HG03575 (cell line): ENCODE measurements at regions not wholly inside any gene's neighbourhood (a gene's known extent, or its start where the extent isn't known, plus 50 kb on each side); places are given as distances from the start of the nearest gene placed in this dataset.

Source experiments
- ATAC-seq: cut with Tn5 transposase; IDR thresholded peaks from one replicate; pipeline ENCODE4 v1.9.1; 2021; ENCODE audit not compliant: unreplicated experiment, insufficient number of reproducible peaks, low FRiP score; ENCODE audit errors: extremely low read depth

DNA sequence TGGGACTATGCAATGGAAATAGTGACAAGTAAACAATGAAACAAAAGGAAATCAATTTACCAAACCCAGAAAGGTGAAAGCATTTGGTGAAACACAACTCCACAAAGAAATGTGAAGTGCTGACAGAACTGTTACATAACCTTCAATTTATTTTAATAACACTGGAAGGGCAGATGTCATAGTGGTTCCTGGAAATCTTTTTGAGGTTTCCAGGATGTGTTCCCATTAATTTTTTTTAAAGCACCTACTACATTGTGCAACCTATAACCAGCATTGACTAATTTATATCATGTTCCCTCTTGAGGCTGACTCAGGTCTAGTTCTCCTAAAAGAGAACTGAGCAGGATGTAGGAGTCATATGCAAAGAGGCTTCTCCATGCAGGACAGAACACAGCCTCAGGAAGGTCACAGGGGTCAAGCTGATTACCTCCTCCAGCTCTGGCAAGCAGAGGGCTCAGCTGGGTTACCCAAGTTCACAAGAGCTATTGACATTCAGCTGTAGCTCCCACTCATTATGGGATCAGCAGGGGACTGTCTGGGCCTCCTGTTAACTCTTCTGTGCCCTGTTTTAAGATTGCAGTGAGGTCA is 157.1 kb upstream of the NRIP1 start:
- no peak for ATAC-seq

DNA sequence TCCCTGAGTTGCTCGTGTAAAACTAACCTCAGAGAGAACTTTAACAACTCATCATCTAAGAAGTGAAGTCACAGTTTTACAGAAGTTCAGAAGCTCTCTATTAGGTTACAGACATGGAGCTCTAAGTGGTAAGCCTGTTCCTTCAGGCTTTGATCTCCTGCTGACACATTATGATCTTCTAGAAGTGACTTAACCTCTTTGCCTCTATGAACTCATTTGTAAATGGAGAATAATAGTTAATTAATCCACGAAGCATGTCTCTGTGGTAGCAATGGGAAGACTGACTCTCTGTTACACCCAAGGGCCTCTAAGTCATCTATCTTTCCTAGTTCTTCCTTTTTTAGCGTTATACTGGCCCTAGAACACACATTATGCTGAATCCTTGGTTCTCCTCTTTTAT is 157.9 kb upstream of the NRIP1 start:
- no peak for ATAC-seq

DNA sequence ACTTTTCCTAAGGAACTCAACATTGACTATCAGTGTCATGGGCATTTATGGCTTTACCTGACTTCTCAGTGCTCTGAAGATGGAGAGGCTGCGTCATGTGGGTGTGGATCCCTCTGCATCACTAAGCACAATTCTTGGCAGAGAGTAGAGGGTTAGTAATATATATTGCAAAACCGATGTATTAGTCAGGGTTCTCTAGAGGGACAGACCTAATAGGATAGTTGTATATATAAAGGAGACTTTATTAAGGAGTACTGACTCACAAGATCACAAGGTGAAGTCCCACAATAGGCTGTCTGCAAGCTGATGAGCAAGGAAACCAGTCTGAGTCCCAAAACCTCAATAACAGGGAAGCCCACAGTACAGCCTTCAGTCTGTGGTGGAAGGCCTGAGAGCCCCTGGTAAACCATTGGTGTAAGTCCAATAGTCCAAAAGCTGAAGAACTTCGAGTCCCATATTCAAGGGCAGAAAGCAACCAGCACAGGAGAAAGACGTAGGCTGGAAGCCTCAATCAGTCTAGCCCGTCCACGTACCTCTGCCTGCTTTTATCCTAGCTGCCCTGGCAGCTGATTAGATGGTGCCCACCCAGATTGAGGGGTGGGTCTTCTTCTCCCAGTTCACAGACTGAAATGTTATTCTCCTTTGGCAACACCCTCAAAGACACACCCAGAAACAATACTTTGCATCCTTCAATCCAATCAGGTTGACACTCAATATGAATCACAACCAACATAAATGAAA is 159.7 kb upstream of the NRIP1 start:
- ATAC-seq: no peak

DNA sequence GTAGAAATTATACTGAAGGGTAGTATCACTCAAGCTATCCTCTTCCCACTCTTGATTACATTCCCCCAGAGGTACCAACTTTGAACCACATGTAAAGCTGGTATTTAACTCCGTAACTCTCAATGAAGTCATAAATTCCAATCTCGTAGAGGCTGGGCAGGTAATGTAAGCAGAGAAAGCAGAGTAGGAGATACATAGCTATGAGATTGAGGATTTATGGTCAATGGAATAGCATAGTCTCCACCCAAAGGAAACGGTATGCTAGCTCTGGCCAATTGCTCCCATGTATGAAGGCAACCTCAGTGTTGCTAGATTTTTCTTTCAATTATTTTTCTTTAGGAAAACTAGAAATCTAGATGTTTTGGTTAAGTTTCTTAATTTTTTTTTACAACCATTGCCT is 163.1 kb upstream of the NRIP1 start:
- ATAC-seq: no peak

DNA sequence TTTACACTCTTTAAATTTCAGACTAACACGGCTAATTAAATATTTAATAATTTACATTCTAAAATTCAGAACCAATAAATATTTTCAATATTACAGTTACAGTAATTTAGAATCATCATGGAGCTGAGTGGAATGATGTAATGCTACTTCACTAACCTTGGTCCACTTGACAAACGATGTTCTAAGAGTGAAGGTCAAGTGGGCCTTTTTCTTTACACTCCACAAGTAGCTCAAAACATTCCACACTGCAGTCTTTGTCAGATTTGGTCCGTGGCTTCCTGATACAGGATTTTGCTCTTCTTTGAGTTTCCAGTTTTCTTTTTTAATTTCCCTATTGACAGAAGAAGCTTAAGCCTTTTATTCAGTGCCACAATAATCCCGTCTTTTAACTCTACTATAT is 164.6 kb upstream of the NRIP1 start:
- ATAC-seq: no peak

DNA sequence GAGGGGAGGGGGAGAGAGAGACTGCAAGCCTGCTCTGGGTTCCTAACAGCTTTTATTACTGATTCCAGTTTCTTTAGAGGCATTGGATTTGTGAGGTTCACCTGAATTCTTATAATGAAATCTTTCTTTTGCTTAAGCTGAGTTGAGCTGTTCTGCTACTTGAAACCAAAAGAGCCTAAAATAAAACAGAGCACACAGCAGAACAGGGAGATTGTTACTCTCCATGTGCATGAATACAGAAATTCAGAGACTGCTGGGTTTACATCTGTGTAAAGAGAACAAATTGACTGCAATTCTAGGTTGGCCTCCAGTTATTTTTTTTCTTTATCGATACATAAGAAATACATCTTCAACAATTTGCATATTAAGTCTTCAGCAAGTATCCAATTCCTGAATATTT is 168.8 kb upstream of the NRIP1 start:
- ATAC-seq: no peak

DNA sequence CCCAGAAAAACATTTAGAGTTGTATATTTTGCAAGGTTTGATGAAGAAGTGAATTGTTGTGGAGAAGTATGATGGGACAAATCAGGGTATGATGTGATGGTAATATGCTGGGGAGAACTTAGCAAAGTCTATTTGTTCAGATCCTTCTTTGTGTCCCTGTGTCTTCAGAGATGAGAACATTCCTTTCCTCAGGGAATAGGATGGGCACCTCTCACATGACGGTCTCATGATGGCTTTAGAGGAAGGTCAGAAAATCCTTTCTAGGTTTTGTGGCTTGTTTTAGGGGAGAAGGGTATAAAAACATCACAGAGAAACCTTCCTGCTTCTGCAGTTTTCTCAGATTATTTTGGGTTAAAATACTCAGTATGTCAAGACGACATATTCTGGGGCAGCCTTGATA is 171.3 kb upstream of the NRIP1 start:
- ATAC-seq: no peak

DNA sequence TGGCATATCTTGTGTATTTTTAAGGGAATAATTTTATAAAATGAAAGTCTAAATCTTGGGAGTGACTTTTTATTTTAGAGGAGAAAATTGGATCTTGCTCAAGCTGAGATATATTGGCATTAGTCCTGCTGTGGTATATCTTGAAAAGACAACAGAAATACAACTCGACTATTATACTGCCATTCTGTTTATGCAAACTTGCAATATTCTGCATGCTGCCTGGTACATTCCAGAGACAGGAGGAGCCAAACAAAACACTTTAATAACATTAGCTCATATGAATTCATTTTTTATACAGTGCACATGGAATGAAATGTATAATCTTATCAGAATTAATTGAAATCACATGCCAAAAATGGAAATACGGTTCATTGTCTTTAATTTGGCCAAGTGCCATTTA is 176.0 kb upstream of the NRIP1 start:
- no peak for ATAC-seq

DNA sequence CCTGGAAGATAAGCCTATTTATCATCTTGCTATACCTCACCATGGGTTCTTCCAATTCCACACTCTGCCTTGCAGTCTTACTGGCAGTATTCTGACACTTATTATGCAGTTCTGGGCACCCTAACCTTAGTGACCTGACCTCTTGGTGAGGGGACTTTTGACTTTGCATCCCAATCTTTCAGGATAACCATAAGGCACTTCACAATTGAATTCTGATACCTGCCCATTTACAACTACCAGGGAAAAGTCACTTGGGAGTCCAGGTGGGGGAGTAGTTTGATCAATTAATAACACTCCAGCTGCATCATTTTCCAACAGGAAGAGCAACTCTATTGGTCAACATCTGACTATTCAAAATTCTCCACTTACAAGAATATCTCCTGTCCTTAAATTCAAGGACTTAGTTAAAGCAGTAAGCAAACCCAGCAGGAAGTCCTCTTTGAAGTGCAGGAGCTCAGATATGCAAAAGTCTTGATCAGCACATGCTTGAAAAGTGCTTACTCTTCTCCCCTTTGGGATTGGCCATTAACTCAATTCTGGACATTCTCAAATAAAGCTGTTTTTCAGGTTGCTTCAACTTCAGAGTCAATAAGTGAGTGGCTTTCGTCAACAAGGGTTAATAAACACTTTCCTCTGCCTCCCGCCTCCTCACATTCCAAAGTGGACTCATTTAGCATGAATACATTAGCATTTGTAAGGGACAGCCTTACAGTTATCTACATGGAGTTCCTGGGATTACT is 177.4 kb upstream of the NRIP1 start:
- no peak for ATAC-seq

DNA sequence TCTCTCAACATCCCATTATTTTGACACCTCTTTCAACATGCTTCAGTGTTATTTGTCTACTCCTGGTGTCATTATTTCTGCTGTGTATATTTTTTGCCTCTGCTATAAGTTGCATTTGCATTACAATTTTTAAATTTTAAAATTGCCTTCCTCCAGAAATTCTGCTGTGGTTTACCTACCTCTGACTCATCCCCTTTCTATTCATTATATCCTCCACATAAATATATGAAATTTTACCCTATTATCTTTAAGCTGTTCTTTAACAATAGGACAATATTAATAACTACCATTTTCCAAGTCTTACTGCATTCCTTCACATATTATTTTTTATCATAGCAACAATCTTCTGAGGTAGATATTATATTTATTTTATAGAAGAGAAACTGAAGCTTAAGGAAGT is 178.1 kb upstream of the NRIP1 start:
- no peak for ATAC-seq

DNA sequence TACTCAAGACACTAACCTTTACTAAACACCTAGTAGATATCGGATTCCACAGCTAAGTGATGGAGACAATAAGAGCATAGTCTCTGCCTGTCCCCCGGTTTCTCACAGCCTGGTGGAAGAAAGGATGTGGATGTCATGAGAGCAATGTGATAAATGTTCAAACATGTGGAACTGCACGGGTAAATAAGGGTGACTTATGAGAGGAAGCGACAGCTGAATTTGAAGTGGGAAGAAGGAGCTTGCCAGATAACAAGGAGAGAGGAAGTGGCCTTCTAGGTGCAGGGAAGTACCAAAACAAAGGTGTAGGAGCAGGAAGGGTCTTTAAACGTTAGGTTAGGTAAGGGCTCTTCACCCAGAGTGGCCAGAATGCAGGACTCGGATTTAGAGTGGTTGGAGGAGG is 178.6 kb upstream of the NRIP1 start:
- ATAC-seq: no peak

DNA sequence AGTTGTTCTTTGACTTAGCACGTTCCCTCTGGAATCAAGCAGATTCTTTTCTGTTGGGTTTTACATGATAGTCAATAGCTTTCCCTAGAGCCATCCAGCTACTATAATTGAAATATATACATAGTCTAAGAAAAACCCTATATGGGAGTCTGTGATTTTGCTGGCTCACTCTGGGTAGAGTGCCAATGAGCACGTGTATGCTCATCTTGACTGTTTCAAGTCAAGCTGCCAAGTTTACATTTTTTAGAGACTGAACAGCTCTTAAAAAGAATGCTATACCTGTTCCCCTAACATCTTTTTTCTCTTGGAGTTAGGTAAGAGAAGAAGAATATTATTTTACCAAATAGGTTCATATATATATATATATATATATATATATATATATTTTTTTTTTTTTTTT is 182.8 kb upstream of the NRIP1 start:
- ATAC-seq: no peak

DNA sequence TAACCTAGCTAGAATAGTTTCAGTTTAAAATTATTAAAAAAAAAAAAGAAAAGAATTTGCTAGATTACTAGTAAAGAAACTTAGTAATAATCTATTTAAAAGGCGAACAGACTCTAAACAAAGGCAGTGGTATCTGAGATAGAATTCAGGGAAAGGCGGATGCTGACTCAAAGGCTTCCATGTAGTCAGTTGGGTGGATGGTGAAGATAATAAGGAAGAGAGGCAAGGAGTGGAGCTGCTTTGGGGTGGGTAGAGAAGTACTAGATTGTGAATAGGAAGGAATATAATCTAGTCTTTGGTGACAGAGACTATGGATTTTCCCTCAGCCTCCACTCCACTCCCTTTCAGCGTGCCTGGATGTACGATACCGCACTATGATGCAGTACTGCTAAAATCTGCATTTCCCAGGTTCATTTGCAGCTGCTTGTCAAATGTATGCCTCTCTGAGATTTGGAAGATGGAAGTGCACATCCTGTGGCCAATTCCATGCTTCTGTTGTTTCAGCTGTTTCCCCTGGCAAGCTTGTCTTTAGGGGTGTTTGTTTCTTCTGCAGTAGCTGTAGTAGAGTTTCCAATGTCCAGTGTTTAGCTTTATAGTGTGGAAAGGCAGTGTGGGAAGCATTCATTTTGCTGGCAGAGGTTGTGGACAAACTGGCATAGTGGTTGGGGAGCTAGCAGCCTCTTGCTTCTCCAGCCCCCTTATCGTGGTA is 184.6 kb upstream of the NRIP1 start:
- no peak for ATAC-seq

DNA sequence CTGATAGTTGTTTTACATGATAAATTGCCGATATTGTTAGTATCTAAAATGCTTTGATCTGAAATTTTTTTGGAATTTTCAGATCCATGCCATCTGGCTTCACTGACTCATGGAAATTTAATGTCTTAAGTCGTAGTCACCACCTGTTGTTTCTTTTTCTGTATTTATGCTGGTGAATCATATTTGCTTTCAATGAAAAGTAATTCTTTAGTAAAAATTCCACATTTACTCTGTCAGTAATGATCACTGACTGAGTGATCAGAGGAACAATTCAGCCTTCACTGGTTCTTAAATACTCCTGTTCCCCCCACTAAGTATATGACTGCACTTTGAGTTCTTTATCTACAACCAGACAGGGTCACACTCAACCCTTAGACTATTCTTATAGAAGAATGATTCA is 185.6 kb upstream of the NRIP1 start:
- ATAC-seq: no peak

DNA sequence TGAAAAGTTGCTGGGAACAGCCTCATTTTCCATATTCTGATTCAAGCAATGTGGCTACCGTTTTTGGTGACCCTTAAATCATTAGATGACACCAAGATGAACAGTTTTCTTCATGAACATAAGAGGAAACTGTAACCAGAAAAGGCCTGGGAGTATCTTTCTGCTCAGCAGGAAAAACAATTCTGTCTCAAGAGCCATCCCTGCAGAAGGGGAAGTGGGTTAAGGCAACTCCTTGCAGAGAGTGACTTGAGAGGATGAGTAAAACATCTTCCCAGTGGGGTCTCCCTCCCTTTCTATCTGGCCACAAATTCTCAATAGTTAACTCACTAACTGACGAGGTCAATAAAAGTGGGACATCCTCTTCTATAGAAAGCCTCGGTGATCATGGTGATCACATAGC is 187.6 kb upstream of the NRIP1 start:
- no peak for ATAC-seq

DNA sequence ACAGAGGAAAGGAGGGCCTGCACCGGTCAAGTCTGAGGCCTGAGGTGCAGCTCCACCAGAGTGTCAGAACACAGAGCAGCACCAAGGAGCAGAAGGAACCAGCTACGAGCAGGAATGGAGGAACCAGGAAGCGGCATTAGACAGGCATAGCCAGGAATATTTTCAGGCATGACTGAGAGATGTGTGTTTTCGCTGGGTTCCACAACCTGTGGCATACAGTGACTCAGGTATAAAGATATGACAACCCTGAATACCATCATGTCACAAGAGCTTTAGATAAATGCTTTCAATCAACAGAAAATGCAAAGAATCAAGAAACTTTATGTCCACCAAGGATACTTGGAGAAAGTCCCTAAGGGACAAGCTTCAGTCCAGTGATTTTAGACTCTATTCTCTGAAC is 189.3 kb upstream of the NRIP1 start:
- ATAC-seq: no peak

DNA sequence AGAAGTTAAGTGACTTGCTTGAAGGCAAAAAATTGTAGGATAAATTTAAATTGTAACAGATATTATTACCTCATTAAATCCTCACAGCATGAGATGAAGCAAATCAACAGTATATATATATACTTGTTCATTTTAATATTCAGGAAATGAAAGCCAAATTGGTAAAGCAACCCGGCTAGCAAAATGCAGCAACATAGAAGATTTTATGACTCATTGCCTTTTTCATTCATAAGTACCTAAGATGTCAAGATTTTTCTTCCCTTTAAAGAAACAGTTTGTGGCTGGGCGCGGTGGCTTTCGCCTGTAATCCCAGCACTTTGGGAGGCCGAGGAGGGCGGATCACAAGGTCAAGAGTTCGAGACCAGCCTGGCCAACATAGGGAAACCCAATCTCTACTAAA is 190.5 kb upstream of the NRIP1 start:
- no peak for ATAC-seq

DNA sequence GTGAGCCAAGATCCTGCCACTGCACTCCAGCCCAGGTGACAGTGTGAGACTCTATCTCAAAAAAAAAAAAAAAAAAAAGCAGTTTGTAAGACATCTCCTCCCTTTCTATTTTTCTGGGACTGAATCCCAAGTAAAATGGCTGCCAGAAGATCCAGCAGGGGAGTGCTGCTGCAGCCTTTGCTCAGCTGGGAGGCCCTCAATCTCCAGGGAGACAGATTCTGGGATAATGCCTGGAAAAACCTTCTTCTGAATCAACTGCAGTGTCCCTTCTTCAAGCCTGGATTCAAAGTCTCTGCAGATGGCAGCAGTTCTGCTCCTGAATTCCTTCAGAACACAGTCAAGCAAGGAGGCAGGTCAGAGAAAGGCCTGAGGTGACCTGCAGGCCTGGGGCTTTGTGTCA is 191.0 kb upstream of the NRIP1 start:
- no peak for ATAC-seq

DNA sequence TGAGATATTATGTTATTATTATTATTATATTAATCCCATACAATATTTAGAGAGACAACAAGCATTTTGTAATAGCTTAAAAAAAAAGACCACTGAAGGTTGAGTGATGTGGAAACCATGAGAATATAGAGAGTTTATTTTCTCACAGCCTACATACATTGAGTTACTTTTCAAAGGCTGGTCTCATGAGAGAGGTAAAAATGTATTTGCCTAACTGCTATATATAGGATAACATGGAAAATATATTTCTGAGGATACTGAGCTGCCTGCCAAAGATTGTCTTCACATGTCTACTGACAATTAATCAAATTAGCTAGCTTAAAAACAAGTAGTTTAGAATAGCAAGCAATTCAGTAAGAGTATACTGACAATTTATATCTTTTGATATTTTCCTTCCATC is 192.2 kb upstream of the NRIP1 start:
- ATAC-seq: no peak

DNA sequence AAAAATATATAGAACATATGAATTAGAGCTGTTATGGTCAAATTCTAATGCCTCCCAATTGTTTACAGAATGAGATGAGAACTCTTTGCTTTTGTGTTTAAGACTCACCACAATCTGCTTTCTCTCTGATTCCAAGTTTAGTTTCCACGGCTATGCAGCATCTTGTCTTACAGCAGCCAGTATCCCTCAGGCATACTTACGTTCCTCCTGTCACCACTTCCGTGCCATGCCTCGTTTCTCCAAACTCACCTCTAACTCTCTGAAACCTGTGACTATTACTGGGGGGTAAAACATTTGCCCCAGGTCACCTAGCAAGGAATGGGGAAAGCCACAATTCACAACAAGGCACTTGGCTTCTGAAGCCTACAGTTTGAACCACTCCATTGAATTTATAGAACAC is 192.8 kb upstream of the NRIP1 start:
- ATAC-seq: no peak
